Thyroid gland (tissue), 4 donors: ENCODE measurements at regions not wholly inside any gene's neighbourhood (a gene's known extent, or its start where the extent isn't known, plus 50 kb on each side); places are given as distances from the start of the nearest gene placed in this dataset.

Experiments
- POLR2A ChIP-seq, 2 donors: fragments of 450-650 bp; IDR thresholded peaks; one replicate each; pipeline ENCODE4 v1.6.1; 2017; ENCODE audit warnings: antibody characterized with exemption in 2 of 2, mild to moderate bottlenecking in 2 of 2, moderate library complexity in 1 of 2
- TF ChIP-seq, protein P1 (sequence below), 6 experiments: fragments of 200-600 bp in 3 of 6; fragments of 450-650 bp in 3 of 6; sonication (generic) in 3 of 6; IDR thresholded peaks; one replicate each; pipeline ENCODE4 v1.5.1; 2016 to 2019; ENCODE audit warnings: antibody characterized with exemption in 6 of 6, mild to moderate bottlenecking in 2 of 6, inconsistent platforms in 1 of 6, moderate library complexity in 1 of 6

DNA sequence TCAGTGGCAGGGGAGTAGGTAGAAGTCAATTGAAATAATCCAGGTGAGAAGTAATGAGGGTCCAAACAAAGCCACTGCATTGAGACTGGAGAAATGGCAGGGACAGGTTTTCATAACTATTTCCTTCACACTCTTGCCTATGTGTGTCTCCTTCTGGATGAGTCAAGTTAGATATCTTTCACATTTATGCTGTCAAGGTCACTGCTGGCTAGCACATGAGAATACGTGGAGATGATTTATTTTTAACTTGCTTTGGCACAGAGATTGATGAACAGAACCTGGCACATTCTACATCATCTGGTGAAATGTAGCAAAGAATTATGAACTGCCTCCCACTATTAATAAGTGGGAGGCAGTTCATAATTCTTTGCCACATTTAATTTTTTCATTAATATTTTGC, 66.7 kb upstream of the BOD1L1 start:
- no peak for TF ChIP-seq POLR2A (IDR thresholded peaks at IDR 0.05)
- TF ChIP-seq, protein P1, sequence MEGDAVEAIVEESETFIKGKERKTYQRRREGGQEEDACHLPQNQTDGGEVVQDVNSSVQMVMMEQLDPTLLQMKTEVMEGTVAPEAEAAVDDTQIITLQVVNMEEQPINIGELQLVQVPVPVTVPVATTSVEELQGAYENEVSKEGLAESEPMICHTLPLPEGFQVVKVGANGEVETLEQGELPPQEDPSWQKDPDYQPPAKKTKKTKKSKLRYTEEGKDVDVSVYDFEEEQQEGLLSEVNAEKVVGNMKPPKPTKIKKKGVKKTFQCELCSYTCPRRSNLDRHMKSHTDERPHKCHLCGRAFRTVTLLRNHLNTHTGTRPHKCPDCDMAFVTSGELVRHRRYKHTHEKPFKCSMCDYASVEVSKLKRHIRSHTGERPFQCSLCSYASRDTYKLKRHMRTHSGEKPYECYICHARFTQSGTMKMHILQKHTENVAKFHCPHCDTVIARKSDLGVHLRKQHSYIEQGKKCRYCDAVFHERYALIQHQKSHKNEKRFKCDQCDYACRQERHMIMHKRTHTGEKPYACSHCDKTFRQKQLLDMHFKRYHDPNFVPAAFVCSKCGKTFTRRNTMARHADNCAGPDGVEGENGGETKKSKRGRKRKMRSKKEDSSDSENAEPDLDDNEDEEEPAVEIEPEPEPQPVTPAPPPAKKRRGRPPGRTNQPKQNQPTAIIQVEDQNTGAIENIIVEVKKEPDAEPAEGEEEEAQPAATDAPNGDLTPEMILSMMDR (IDR thresholded peaks at IDR 0.05), result no peak
